HepG2 (cell line): ENCODE measurements at regions not wholly inside any gene's neighbourhood (a gene's known extent, or its start where the extent isn't known, plus 50 kb on each side); places are given as distances from the start of the nearest gene placed in this dataset.
"Not testable (repeated sequence)": the region's sequence is repeated elsewhere in the genome, so short reads cannot be mapped to it uniquely, and the experiment has no call there.

Experiments
- ATAC-seq: fragments of 200-7000 bp; cut with Tn5 transposase; 3 replicates; pipeline ENCODE4 v1.9.1; 2020; ENCODE audit warnings: mild to moderate bottlenecking, moderate library complexity
- BruUV-seq: library from RNA; stranded (reverse); fragments of 400-500 nt; replicated peaks from 2 replicates; lab custom pipeline; 2021; lab: Mats Ljungman, UMichigan
- CTCF ChIA-PET: fragments of 300-600 bp; formaldehyde crosslinking; extraction: SDS; loops from one replicate; lab custom pipeline; 2021; ENCODE audit warnings: low total read pairs, inconsistent platforms, low intra/inter-chr PET ratio; lab: Yijun Ruan, JAX
- POLR2A ChIA-PET: fragments of 350-600 bp; sonication (Branson Sonifier 250); formaldehyde crosslinking; loops from one replicate; lab custom pipeline; 2020; ENCODE audit warnings: antibody characterized with exemption, inconsistent platforms; lab: Yijun Ruan, JAX
- DNase-seq: peaks from one replicate; pipeline ENCODE4 v3.0.0-alpha.2; 2015; ENCODE audit warnings: low spot score
- FAIRE-seq: peaks from 3 replicates; lab custom pipeline; 2011; peaks lifted over from hg19 to GRCh38; lab: Jason Lieb, UNC
- H2AFZ ChIP-seq: one replicate; pipeline ENCODE4 v1.6.1; 2011; ENCODE audit warnings: low read length, inconsistent platforms
- H3K27ac ChIP-seq: fragments of 300-600 bp; 3 replicates; pipeline ENCODE4 v1.8.0; 2011; ENCODE audit warnings: mixed run types, mild to moderate bottlenecking, mixed read lengths, low read length, inconsistent platforms; ENCODE audit not compliant: insufficient read depth; ENCODE audit errors: extremely low read length
- H3K27me3 ChIP-seq, 2 experiments: fragments of 200-600 bp in 1 of 2; 2 replicates in 1 of 2; 3 replicates in 1 of 2; pipeline versions ENCODE4 v1.6.0 to v1.8.0; 2011; ENCODE audit warnings: low read length in 2 of 2, mild to moderate bottlenecking in 2 of 2, moderate library complexity in 2 of 2, inconsistent platforms in 1 of 2; ENCODE audit not compliant: insufficient read depth in 2 of 2, control insufficient read depth in 1 of 2
- H3K36me3 ChIP-seq, 2 experiments: fragments of 200-600 bp in 1 of 2; replicated peaks in 1 of 2; 2 replicates in 1 of 2; 3 replicates in 1 of 2; pipeline versions ENCODE4 v1.5.1 to v1.8.0; 2011; ENCODE audit warnings: low read length in 2 of 2, inconsistent platforms in 1 of 2; ENCODE audit not compliant: insufficient read depth in 2 of 2, control insufficient read depth in 1 of 2
- H3K4me1 ChIP-seq: 2 replicates; pipeline ENCODE4 v1.5.1; 2012; ENCODE audit warnings: low read length, inconsistent platforms; ENCODE audit not compliant: insufficient read depth
- H3K4me2 ChIP-seq: 2 replicates; pipeline ENCODE4 v1.6.0; 2011; ENCODE audit warnings: low read depth, low read length, inconsistent platforms
- H3K4me3 ChIP-seq, 3 experiments: fragments of 200-600 bp in 1 of 3; sonication (generic), shearing (Covaris generic) in 1 of 3; replicated peaks in 1 of 3; 2 replicates each; pipeline ENCODE4 v1.5.1; 2011 to 2016; ENCODE audit warnings: low read length in 3 of 3, inconsistent platforms in 2 of 3, low read depth in 2 of 3, mild to moderate bottlenecking in 2 of 3, control low read depth in 1 of 3, mixed read lengths in 1 of 3; ENCODE audit not compliant: insufficient read depth in 1 of 3
- H3K79me2 ChIP-seq: one replicate; pipeline ENCODE4 v1.6.1; 2011; ENCODE audit warnings: low read length, inconsistent platforms; ENCODE audit not compliant: insufficient read depth
- H3K9ac ChIP-seq: 2 replicates; pipeline ENCODE4 v1.6.0; 2011; ENCODE audit warnings: mild to moderate bottlenecking, low read depth, low read length, inconsistent platforms; ENCODE audit not compliant: insufficient read depth
- H3K9me3 ChIP-seq: 2 replicates; pipeline ENCODE4 v1.5.1; 2012; ENCODE audit warnings: mild to moderate bottlenecking, low read length
- H4K20me1 ChIP-seq: 2 replicates; pipeline ENCODE4 v1.6.0; 2011; ENCODE audit warnings: inconsistent platforms, mild to moderate bottlenecking, low read length, moderate library complexity; ENCODE audit not compliant: insufficient read depth
- ARNTL ChIP-seq: sonication (generic); formaldehyde crosslinking; IDR thresholded peaks from 2 replicates; pipeline ENCODE4 v1.4.0; 2020; ENCODE audit warnings: mild to moderate bottlenecking, missing genetic modification reagents
- ATF1 ChIP-seq: IDR thresholded peaks from 2 replicates; pipeline ENCODE4 v1.6.1; 2016; ENCODE audit warnings: mild to moderate bottlenecking, control low read depth
- ETV5 ChIP-seq: IDR thresholded peaks from 2 replicates; pipeline ENCODE4 v1.6.1; 2018; ENCODE audit warnings: missing biosample characterization, missing genetic modification reagents, inconsistent platforms, borderline replicate concordance
- MAFF ChIP-seq: IDR thresholded peaks from 2 replicates; pipeline ENCODE4 v1.6.1; 2011; ENCODE audit warnings: low read depth, low read length, improper control_type of control experiment
- ZNF597 ChIP-seq: sonication (generic); formaldehyde crosslinking; IDR thresholded peaks from 2 replicates; pipeline ENCODE4 v1.5.0; 2020; ENCODE audit warnings: missing genetic modification reagents
- WGBS: methylation state at CpG from one replicate; pipeline ENCODE4 v1.1.6; 2017; ENCODE audit warnings: low lambda C conversion rate; 5-methylcytosine and 5-hydroxymethylcytosine counted together
- in situ Hi-C: cut with HindIII; loops from 2 replicates; pipeline ENCODE4 v1.10.0; 2017; ENCODE audit warnings: low pct_unique_long_range_greater_than_20kb; ENCODE audit not compliant: extremely low pct_ligation_motif_present
- intact Hi-C: fragments of 100-400 bp; cut with micrococcal nuclease; formaldehyde crosslinking; loops from one replicate; pipeline ENCODE4 v1.10.0; 2022; ENCODE audit not compliant: unreplicated experiment

GRCh38 chr15:24802624-24803023 lies 127.0 kb downstream of the NPAP1 start:
- H3K79me2 ChIP-seq, H3K4me3 ChIP-seq, DNase-seq, H3K4me1 ChIP-seq, intact Hi-C loops, H2AFZ ChIP-seq, BruUV-seq, H3K9ac ChIP-seq, CTCF ChIA-PET, H3K27ac ChIP-seq, H3K4me2 ChIP-seq, H3K36me3 ChIP-seq, in situ Hi-C loops, ATAC-seq, H3K27me3 ChIP-seq, H4K20me1 ChIP-seq, POLR2A ChIA-PET, FAIRE-seq: not testable (repeated sequence)
- TF ChIP-seq MAFF: 0 out of 2 replicates have a peak, but pooled peaks have one; percentile 6
- WGBS: 18% methylated on average over 4 of the region's 6 CpGs
- H3K9me3 ChIP-seq: peaks cover 85% of the 10 kb centered on the region

GRCh38 chr15:24819680-24820079 lies 135.1 kb upstream of the SNRPN start:
- Histone ChIP-seq H3K79me2 (no peaks in the 10 kb centered on the region), H3K4me3 (no peak overlapping the region), H2AFZ (no peak overlapping the region), H4K20me1 (no peaks in the 10 kb centered on the region), H3K27me3 (no peaks in the 10 kb centered on the region), H3K4me2 (no peak overlapping the region), H3K27ac (no peak overlapping the region), H3K36me3 (no peaks in the 10 kb centered on the region), H3K9me3 (peaks cover 63% of the 10 kb centered on the region), H3K4me1 (no peaks in the 10 kb centered on the region), H3K9ac (no peak overlapping the region)
- ChIA-PET CTCF (no interaction called here), POLR2A (no interaction called here)
- FAIRE-seq (no peak), DNase-seq (no peak), ATAC-seq (no peak)
- WGBS: 4% methylated on average over 2 of the region's 2 CpGs
- intact Hi-C loops (no loop called here), in situ Hi-C loops (no loop called here)
- no peak for TF ChIP-seq ETV5
- no peak for TF ChIP-seq ATF1 (CRISPR knock-in tag)
- TF ChIP-seq ARNTL (CRISPR knock-in tag): no peak
- TF ChIP-seq ZNF597 (CRISPR knock-in tag): no peak
- BruUV-seq: no TSS peak
